ENCODE measurements at regions not wholly inside any gene's neighbourhood (a gene's known extent, or its start where the extent isn't known, plus 50 kb on each side); places are given as distances from the start of the nearest gene placed in this dataset.
A peak's percentile ranks its signal among the peaks of the same experiment; 100 is the strongest.

DNA sequence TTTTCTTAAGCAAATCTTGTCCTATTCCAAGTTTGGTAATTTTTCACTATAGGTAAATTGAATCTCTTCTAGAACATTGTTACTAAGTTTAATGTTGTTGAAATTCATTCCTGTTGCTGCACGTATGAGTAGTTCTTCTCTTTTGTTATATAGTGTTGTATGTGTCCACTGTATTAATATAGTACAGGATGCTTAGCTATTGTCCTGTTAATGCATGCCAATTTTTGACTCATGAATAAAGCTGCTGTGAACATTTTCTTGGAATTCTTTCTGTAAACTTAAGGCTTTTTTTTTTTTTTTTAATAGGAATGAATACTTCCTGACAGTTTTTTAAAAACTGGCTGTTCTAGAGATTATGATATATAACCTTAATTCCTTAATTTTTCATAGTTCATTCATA, 326.9 kb downstream of the SLC4A3 start:
- DNase-seq (ENCODE audit: low spot score) = no peak

DNA sequence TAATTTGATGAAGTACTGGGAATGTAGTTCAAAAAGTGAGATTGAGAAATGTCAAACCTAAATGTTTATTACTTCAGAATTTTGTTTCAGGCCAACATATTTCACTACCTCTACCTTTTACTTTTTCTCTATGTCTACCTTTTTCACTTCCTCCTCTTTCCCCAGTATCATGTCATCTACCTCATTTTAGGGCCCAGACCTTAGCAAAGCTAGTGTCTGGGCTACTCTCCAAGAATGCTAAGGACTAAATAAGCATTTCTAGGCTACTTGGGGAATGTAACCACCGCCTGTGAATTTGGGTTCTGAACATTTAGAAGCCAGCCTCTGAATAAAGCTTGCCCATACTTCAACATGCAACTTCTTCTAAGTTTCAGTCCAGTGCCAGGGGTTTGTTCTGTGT, 330.4 kb downstream of the SLC4A3 start:
- no peak for DNase-seq (ENCODE audit: low spot score)

DNA sequence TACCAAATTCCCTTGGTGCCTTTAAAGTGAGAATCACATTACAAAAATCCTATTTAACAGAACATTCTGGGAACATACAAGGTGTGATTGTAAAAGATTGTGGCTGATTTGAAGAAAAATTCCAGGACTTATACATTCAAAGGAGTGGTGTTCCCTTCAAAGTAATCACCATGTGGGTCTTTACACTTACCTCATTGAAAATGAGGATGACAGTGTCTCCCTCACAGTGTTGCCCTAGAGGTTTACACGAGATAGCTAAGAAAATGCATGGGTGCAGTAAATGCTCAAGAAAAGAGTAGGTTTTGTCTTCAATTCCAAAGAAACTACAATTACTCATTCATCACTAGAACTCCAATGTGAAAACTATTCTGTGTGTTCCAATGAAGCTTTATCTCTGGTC, 331.5 kb downstream of the SLC4A3 start:
- no peak for DNase-seq (ENCODE audit: low spot score)

DNA sequence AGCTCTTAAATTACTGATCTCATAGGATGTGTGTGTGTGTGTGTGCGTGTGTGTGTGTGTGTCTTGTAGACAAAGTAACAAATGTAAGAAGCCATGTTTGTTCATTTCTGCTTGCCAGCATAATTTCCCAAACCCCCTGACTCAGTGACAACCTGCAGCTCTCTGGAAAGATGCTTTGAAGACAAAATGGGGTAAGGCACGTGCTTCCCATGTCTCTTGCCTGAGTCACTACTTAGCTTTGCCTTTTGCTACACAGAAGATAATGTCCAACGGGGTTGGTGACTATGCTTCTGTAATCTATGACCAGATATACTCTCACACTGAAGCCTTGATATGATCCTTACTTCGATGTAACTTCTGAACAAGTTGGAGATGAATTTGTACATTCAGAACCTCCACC, 332.0 kb downstream of the SLC4A3 start:
- DNase-seq (ENCODE audit: low spot score) = no peak

DNA sequence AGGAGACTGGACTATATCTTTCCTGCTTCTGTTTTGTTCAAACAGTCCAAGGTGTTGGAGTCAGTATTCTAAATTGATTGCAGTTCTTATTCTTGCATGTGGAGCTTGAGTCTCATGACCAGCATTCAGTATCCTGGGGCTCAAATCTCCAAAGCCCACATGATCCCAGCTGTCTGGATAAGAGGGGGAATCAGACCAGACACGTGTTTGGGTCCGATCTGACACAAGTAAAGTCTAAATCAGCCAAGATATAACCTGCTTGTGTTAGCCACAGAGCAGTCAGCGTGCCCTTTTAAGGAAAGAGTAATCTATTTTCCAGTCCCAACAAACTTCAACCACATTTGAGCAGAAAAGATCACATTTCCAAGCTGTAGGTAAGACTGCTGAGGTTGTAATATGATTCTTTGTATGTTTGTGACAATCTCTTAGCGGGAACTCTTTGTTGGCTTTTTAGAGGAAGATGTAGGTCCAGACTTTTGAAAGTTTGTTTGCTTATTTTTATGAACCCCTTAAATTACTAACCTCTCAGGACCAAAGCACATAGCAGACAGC, 334.6 kb downstream of the SLC4A3 start:
- DNase-seq (ENCODE audit: low spot score) = no peak

DNA sequence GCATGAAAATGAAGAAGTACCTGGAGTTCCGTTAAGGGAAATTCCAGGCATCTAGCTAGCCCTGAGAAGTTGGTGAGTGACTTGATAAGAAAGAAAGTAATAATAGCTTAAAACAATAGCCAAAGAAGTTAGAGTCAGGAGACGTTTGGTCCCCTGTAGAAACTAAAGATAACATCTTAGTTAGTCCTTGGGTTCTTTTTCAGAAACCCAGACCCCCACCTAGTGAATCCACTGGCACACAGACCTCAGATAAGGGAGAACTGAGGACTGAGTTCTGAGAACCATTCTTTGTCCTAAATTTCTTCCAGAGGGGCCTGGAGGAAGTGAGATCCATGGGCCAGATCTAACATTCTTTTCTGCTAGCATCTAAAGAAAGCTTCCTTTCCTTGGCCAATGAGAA, 335.4 kb downstream of the SLC4A3 start:
- DNase-seq (ENCODE audit: low spot score) = no peak

DNA sequence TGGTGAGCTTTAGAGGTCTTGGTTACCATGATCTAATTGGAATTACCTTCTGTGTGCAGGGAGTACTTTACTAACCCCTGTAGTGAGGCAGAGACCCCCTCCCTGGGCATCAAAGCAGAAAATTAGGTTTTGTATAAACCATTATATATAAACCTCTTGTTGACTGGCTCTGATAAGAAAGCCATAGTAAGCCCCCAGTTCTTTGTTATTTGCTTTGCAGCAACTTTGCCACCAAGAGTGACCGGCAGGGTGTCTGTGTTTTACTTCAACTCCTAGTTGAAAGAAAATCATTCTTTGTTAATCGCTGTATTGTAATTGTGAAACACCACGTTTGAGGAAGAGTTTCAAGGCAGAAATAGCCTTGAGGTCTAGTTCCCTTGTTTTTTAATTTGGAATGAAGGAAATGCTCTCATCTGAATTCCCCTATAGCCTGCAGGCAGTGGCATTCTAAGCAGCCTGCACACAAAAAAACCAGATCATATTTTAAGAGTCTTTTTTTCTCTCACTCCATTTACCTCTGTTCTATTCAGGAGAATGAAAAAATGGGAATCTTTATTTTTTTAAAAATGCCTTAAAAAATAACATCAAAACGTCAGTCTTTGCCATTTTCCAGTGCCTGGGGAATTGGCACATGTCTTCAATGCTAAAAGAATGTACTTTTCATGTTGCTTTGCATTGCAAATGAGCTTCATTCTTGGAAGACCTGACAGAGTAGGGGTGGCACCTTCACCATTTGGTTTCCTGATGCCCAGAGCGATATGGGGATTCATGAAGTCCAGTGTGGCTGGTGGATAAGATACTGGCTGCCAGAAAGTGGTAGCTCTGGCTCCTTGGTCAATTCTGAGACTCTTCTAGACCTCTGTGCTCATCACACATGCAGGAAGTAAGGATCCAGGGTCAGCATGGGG, 338.1 kb downstream of the SLC4A3 start:
- no peak for DNase-seq (ENCODE audit: low spot score)

DNA sequence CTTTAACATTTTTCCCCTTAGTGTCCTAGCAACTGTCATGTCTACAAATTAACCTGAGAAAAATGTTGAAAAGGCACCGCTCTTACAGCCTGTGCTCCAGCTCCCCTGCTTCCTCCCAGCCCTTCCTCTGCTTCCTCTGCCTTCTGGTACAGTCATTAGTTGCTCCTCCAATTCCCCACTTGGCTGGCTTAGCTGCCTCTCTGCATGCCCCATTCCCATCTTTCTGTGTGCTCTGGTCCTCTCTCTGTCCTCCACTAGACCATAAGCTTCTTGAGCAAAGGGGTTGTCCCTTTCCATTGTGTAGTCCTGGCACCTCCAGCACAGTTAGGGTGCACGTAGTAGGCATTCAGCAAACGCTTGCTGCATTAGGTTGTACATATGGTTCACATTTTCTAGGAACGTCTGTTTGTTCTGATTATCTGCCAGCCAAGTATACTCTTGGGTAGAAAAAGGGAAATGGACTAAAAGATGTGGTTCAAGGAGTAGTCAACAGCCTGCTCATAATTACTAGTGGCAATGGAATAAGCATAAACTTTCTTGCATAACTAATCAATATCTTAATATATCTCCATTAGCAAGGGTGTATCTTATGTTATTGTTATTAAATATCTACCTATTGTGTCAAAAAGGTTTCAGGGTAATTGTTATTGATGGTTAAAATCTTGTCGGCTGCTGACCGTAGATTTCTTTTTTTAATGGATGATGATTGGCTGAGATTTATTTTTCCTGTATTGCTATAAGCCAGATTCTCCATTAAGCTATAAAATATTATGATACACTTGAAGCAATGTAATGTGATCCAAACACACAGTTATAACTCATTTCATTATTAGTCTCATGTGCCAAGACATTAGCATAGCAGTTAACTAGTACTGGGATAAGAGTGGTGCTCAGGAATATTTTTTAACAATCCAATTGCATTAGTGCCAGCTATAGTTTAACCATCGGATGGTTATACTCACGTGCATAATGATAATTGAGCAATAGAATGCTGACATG, 340.1 kb downstream of the SLC4A3 start:
- no peak for DNase-seq (ENCODE audit: low spot score)

DNA sequence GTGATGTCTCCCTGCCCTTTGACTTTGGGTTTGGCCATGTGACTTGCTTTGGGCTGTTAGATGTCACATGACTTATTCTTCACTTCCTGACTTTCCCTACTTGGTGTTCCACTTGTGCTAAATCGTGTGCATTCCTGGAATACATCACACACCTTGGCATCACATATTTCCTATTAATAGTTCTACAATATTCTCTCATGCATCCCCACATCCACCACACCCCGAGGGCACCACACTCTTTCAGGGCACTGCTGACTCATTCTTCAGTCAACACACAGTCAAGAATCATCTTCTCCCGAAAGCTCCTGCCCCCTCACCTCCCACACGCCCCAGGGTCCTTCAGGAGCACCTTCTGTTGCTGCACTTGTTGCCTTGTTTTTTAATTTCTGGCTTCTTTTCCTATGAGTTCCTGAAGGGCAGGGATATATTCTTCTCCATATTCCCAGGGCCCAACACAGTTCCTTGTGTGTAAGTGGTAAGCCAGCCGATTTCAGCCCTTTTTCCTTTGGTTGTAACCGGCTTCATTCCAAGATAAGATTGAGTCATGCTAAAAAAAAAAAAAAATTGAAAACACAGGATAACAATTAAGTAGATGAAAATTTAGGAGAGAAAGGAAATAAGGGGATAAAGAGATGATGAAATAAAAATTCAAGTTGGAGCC, 341.4 kb downstream of the SLC4A3 start:
- no peak for DNase-seq (ENCODE audit: low spot score)

DNA sequence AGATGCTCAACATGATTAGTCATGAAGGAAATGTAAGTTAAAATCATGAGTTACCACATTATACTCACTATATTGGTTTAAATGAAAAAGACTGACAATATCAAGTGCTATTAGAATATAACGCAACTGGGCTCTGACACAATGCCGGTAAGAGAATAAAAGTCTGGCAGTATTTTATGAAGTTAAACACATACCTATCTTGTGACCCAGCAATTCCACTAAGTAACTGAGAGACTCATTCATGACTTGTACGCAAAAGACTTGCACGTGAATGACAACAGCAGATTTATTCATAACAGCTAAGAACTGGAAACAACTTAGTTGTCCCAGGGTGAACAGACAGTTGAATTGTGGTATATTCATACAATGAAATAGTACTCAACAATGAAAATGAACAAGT, 342.1 kb downstream of the SLC4A3 start:
- no peak for DNase-seq (ENCODE audit: low spot score)

DNA sequence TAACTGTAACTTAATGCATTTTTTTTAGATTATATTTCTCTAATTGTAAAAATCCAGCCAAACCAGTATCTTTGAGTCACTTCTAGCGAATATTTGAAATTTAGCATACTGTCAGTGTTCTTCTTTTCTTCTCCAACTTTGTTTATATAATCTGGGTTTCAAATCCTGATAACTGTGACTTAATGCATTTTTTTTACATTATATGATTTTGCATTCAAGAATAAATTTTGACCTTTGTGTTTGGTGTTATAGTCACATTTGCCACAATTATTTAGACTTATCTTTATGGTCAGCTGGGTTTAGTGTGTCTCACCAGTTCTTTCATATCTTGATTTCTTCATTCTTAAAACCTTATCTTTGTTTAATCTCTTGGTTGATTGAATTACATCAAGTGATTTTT, 345.7 kb downstream of the SLC4A3 start:
- DNase-seq (ENCODE audit: low spot score) = no peak

DNA sequence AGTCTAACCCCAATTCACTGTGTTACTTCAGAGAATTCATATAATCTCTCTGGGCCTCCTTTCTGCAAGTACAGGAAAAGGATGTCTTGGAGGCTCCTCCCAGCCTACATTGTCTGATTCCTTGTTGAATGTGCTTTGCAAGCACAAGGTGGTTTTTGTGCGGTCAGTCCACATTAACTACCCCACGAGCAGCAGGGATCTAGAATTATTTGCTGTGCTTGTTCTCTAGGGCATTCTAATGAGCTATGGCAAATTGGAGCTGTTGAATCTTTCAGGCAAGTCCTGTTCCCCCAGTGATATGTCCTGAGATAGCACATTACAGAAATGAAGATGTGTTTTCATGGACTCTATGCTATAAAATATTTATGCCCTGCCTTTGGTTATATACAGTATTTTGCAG, 349.4 kb downstream of the SLC4A3 start:
- no peak for DNase-seq (ENCODE audit: low spot score)

DNA sequence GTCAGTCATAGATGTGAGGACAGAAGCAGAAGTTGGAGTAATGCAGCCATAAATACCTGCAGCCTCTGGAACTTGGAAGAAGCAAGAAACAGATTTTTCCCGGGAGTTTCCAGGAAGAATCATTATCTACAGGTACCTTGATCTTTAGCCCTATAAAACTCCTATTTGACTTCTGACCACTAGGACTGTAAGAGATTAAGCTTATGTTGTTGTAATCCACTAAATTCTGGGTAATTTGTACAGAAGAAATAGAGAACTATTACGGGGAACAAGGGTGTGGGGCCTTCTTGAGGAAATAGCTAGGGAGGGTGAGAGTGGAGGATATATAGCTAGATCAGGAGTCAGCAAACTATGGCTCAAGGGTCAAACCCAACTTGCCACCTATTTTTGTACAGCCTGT, 353.2 kb downstream of the SLC4A3 start:
- no peak for DNase-seq (ENCODE audit: low spot score)

DNA sequence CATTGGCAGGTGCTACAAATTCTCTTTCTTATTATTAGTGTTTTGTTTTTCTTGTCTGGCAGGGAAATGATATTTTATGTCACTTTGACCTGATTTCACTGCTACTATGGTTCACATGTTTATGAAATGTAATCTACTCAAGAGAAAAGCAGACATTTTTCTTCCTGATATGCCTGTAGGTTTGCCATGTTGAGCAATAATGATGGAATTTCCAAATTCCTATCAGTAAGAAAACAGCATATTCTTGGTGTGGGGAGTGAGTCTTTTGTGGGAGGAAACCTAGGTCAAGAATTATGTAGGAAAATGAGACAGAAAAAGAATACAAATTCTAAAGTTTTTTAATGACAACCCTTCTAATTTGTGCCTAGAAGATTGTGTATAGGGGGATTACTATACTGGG, 356.4 kb downstream of the SLC4A3 start:
- no peak for DNase-seq (ENCODE audit: low spot score)

DNA sequence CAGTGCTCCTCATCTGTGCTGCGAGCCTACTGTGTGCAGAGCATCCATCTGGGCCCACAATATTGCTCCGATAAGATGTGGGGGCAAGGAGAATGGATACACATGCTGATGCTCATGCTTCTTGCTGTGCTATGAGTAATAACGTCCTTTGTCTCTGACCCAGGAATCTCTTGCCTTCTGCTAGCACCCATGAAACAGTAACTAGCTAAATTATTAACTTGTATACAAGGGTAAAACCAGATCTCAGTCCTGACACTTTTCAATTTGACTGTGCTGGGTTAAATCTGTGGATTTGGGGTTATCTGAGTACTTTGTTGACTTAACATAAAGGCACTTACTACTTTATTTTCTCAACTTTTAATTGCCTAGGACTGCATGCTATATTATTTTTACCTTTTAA, 357.6 kb downstream of the SLC4A3 start:
- no peak for DNase-seq (ENCODE audit: low spot score)

DNA sequence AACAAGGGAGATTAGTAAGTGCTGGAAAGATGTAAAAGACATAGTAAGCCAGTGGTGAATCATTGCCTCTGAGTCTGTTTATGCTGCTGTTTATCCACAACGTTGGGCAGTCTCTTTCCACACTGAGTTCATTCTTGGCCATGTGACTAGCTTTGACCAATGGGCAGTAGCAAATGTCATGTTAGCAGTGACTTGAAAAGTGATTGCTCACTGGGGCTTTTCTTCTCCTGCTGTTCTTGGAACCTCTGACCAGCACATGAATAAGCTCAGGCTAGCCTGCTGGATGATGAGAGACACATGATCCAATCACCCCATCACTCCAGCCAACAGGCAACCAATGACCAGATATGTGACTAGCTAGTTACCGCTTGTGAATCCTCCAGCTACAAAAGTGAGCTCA, 360.4 kb downstream of the SLC4A3 start:
- DNase-seq (ENCODE audit: low spot score) = peak; percentile 19

DNA sequence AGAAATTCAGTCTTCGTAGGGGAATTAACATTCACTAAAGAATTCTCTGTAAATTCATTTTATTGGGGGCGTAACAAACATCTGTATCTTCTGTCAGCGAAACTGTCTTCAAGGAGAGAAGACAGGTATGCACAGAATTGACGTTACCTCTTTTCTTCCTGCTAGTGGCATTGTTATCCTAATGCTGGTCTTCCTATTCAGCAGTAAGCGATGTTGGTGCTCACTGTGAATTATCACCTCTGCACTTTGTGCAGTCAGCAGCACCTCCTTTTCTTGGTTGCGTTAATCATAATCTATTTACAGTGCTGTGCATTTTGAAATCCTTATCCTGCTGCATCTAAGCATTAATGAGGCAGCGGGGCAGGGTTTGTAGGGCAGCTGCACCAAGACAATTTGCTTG, 362.3 kb downstream of the SLC4A3 start:
- no peak for DNase-seq (ENCODE audit: low spot score)

DNA sequence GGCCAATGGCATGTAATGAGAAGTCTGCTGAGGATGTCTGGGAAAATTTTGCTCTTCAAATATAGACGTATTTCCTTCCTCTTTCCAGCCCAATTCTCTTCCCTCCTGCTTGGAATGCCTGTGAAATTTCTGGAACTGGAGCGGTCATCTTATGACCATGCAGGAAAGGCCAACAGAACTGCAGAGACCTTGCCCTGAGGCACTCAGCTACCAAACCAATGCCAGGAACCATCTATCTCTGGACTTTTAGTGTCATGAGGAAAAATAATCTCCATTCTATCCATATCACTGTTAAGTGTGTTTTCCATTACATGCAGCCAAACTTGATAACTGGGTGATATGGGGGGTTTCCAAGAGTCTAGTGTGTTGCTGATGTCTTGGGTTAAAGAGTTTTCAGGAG, 363.7 kb downstream of the SLC4A3 start:
- no peak for DNase-seq (ENCODE audit: low spot score)

DNA sequence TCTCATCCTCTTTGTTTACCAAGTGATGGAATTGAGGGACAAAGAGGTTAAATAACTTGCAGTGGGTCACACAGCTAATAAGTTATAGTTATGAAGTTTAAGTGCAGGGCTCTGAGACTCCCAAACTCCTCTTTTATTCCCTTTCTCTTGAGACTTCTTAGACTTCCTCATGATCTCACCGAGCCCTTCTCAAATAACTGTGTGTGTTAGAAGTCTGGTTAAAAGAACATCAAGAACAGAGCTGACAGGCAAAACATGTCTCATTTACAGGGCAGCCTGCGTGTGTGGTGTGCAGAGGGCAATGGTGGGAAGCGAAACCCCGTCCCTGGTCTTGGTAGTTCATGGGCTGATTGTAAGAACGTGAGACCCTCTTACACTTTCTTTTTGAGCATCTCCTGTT, 368.0 kb downstream of the SLC4A3 start:
- DNase-seq (ENCODE audit: low spot score) = no peak

DNA sequence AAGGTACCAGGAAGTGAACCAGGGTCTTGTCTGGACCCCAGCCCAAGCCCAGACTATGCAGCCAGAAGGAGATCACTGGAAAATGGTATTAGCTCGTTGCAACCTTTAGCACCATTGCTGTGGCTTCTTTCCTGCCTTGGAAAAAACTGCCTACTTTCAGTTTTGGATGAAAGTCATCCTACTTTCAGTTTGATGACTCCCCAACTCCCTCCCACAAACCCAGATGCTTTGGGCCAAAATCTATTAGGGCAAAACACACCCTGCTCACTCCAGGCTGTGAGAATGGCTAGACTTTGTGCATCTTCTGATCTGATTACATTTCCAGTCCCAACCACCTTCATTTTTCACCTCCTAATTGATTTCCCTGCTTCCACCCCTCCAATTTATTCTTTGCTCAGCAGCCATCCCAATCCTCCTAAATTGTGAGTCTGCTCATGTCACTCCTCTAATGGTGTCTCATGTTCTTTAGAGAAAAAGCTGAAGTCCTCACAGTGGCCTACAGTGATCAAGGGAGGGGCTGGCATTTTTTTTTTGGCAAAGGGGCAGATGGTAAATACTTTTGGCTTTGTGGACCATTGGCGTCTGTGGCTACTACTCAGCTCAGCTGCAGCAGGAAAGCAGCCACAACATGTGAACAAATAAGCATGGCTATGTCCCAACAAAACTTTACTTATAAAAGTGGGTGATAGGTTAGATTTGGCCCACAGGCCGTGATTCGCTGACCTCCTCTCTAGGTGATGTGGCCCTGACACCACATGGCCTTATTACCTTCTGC, 368.7 kb downstream of the SLC4A3 start:
- no peak for DNase-seq (ENCODE audit: low spot score)

DNA sequence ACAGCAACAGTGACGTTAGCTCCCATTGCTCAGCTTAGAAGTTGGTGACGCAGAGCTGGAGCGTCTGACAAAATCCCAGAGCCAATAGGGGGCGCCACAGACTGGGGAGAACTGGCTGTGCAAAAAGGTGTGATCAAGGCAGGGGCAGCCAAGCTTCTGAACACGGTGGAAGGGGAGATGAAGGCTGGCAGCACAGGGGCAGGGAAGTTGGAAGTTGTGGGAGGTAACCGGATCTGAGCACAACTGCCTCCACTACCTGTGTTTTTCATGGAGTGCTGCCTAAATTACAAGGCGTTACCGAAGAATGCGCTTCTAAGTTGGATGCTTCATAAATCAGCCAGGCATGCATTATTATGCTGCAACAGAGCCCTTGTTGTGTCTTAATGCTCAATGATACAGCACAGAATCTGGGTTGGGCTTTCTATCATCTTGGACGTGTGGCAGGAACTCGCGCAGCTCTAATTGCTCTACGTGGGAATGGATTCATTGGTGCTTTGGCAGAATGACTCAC, 370.0 kb downstream of the SLC4A3 start:
- DNase-seq (ENCODE audit: low spot score) = no peak
